Keratinocyte (primary cell): ENCODE measurements at regions not wholly inside any gene's neighbourhood (a gene's known extent, or its start where the extent isn't known, plus 50 kb on each side); places are given as distances from the start of the nearest gene placed in this dataset.

Experiments
- DNase-seq: peaks from one replicate; pipeline ENCODE4 v3.0.0-alpha.2; 2011; ENCODE audit warnings: low read depth, missing footprints, low spot score
- FAIRE-seq: peaks from 2 replicates; lab custom pipeline; 2011; peaks lifted over from hg19 to GRCh38; lab: Jason Lieb, UNC
- H2AFZ ChIP-seq: 2 replicates; pipeline ENCODE4 v1.6.0; 2012; ENCODE audit warnings: low read length, control low read depth, inconsistent platforms; ENCODE audit not compliant: control insufficient read depth
- H3K27ac ChIP-seq: 2 replicates; pipeline ENCODE4 v1.5.1; 2011; ENCODE audit warnings: low read length; ENCODE audit not compliant: control insufficient read depth, insufficient read depth
- H3K27me3 ChIP-seq: 3 replicates; pipeline ENCODE4 v1.6.0; 2011; ENCODE audit warnings: low read length; ENCODE audit not compliant: control insufficient read depth, insufficient read depth; ENCODE audit errors: extremely low read depth
- H3K36me3 ChIP-seq, 2 experiments: 2 replicates in 1 of 2; 3 replicates in 1 of 2; pipeline ENCODE4 v1.5.1; 2011; ENCODE audit warnings: low read length in 2 of 2, mild to moderate bottlenecking in 1 of 2; ENCODE audit not compliant: control insufficient read depth in 2 of 2, insufficient read depth in 2 of 2; ENCODE audit errors: extremely low read depth in 1 of 2
- H3K4me1 ChIP-seq: 3 replicates; pipeline ENCODE4 v1.5.1; 2011; ENCODE audit warnings: low read length; ENCODE audit not compliant: control insufficient read depth, insufficient read depth; ENCODE audit errors: extremely low read depth
- H3K4me2 ChIP-seq: 3 replicates; pipeline ENCODE4 v1.6.0; 2011; ENCODE audit warnings: low read depth, low read length; ENCODE audit not compliant: control insufficient read depth, insufficient read depth; ENCODE audit errors: extremely low read depth
- H3K4me3 ChIP-seq, 3 experiments: fragments of 200-600 bp in 1 of 3; sonication (generic) in 1 of 3; 2 replicates in 2 of 3; 3 replicates in 1 of 3; pipeline ENCODE4 v1.5.1; 2011 to 2016; ENCODE audit warnings: low read length in 3 of 3, mild to moderate bottlenecking in 3 of 3, control low read depth in 2 of 3, inconsistent platforms in 1 of 3, low read depth in 1 of 3, mixed read lengths in 1 of 3, mixed run types in 1 of 3, moderate library complexity in 1 of 3; ENCODE audit not compliant: control insufficient read depth in 2 of 3, insufficient read depth in 2 of 3; ENCODE audit errors: extremely low read depth in 1 of 3
- H3K79me2 ChIP-seq: 2 replicates; pipeline ENCODE4 v1.6.0; 2012; ENCODE audit warnings: low read length; ENCODE audit not compliant: control insufficient read depth, insufficient read depth
- H3K9ac ChIP-seq: 3 replicates; pipeline ENCODE4 v1.6.0; 2011; ENCODE audit warnings: low read length; ENCODE audit not compliant: control insufficient read depth, insufficient read depth; ENCODE audit errors: extremely low read depth
- H3K9me1 ChIP-seq: 3 replicates; pipeline ENCODE4 v1.6.0; 2011; ENCODE audit warnings: low read length; ENCODE audit not compliant: control insufficient read depth, insufficient read depth; ENCODE audit errors: extremely low read depth
- H3K9me3 ChIP-seq: 2 replicates; pipeline ENCODE4 v1.5.1; 2012; ENCODE audit warnings: low read depth, low read length; ENCODE audit not compliant: control insufficient read depth
- H4K20me1 ChIP-seq: 3 replicates; pipeline ENCODE4 v1.6.0; 2011; ENCODE audit warnings: low read length; ENCODE audit not compliant: control insufficient read depth, insufficient read depth; ENCODE audit errors: extremely low read depth
- EZH2 ChIP-seq: IDR thresholded peaks from one replicate; pipeline ENCODE4 v1.6.1; 2012; ENCODE audit warnings: inconsistent platforms, mild to moderate bottlenecking, low read length, moderate library complexity
- dilution Hi-C: fragments of 300-500 bp; cut with MboI; formaldehyde crosslinking; loops from one replicate; pipeline ENCODE4 v1.7.0; 2020; ENCODE audit warnings: low sequenced_read_pairs; ENCODE audit not compliant: extremely low pct_ligation_motif_present
- TF ChIP-seq, protein P1 (sequence below), 3 experiments: IDR thresholded peaks in 1 of 3; conservative IDR thresholded peaks in 1 of 3; optimal IDR thresholded peaks in 1 of 3; 2 replicates in 2 of 3; 3 replicates in 1 of 3; pipeline versions ENCODE3 to v1.5.1; 2011; ENCODE audit warnings: low read length in 3 of 3, mild to moderate bottlenecking in 3 of 3, moderate library complexity in 2 of 3, control low read depth in 1 of 3, inconsistent platforms in 1 of 3; ENCODE audit not compliant: insufficient read depth in 2 of 3; ENCODE audit errors: extremely low read depth in 1 of 3

DNA sequence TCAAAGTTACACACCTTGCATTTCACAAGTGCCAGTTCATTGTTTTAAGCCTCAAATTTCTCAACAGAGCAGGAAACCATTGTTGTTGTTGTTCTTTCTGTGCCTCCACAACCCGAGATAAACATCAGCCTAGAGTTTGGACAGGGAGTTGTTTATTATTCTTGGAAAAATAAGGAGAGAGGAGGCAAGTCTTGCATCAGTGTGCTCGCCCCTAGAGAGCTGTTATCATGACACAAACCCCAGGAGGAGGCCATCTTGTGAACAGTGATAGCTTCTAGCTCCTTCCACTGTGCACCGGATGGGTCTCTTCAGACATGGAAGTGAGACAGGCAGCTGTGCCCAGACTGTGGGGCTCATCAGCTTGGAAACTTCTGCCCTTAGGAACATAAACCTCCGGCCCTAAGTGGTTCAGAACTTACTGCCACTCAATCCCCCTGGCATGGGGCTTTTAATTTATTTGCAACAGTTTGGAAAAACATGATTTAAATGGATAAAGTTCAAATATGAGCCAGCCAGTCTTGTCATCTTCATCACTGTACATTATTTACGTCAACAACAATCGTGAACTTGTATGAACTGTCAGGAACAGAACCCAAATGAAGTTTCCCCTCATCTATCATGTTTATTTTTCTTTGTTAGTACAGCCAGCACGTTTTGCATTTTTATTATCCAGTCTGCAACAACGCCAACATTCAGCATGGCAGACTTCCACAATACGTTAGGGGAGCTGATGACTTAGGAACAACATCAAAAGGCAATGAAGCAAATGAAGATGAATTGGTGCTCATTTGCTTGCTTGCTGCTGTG lies 181.7 kb upstream of the S1PR3 start:
- Histone ChIP-seq H4K20me1 (no peaks in the 10 kb centered on the region), H3K9ac (no peak overlapping the region), H3K4me3 (no peak overlapping the region), H3K27ac (no peak overlapping the region), H3K27me3 (no peaks in the 10 kb centered on the region), H3K4me2 (no peak overlapping the region), H3K79me2 (no peaks in the 10 kb centered on the region), H3K9me3 (no peaks in the 10 kb centered on the region), H3K4me1 (no peaks in the 10 kb centered on the region), H3K9me1 (no peaks in the 10 kb centered on the region), H3K36me3 (no peaks in the 10 kb centered on the region), H2AFZ (no peak overlapping the region)
- TF ChIP-seq, protein P1, sequence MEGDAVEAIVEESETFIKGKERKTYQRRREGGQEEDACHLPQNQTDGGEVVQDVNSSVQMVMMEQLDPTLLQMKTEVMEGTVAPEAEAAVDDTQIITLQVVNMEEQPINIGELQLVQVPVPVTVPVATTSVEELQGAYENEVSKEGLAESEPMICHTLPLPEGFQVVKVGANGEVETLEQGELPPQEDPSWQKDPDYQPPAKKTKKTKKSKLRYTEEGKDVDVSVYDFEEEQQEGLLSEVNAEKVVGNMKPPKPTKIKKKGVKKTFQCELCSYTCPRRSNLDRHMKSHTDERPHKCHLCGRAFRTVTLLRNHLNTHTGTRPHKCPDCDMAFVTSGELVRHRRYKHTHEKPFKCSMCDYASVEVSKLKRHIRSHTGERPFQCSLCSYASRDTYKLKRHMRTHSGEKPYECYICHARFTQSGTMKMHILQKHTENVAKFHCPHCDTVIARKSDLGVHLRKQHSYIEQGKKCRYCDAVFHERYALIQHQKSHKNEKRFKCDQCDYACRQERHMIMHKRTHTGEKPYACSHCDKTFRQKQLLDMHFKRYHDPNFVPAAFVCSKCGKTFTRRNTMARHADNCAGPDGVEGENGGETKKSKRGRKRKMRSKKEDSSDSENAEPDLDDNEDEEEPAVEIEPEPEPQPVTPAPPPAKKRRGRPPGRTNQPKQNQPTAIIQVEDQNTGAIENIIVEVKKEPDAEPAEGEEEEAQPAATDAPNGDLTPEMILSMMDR (optimal IDR thresholded peaks at IDR 0.05 in 1 of 3, IDR thresholded peaks at IDR 0.05 in 1 of 3, conservative IDR thresholded peaks at IDR 0.05 in 1 of 3; ENCODE audit: extremely low read depth in 1 of 3, insufficient read depth in 2 of 3, low read length in 3 of 3), result no peak
- TF ChIP-seq EZH2, result no peak
- dilution Hi-C loops, result no loop called here
- FAIRE-seq (no peak), DNase-seq (no peak)

DNA sequence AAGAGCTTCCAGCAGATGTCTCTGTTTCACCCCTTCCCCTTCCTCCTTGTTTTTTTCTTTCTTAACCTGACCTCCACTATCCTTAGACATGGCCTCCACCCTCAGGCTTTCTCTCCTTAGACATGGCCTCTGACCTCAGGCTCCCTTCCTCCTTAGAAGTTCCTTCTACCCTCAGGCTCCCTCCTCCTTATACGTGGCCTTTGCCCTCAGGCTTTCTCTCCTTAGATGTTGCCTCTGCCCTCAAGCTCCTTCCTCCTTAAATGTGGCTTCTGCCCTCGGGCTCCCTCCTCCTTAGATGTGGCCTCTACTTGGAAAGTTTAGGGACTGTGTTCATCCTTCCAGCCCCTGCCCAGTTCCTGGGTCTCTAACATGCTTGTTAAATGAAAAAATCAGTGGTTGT lies 180.4 kb upstream of the S1PR3 start:
- no peak overlapping the region for H3K9ac ChIP-seq
- H3K36me3 ChIP-seq, result no peaks in the 10 kb centered on the region
- H3K4me3 ChIP-seq, result no peak overlapping the region
- no peaks in the 10 kb centered on the region for H3K9me1 ChIP-seq
- H4K20me1 ChIP-seq, result no peaks in the 10 kb centered on the region
- TF ChIP-seq, protein P1 (optimal IDR thresholded peaks at IDR 0.05 in 1 of 3, IDR thresholded peaks at IDR 0.05 in 1 of 3, conservative IDR thresholded peaks at IDR 0.05 in 1 of 3; ENCODE audit: extremely low read depth in 1 of 3, insufficient read depth in 2 of 3, low read length in 3 of 3), result no peak
- no peak for TF ChIP-seq EZH2
- H3K9me3 ChIP-seq, result no peaks in the 10 kb centered on the region
- H2AFZ ChIP-seq, result no peak overlapping the region
- H3K27me3 ChIP-seq, result no peaks in the 10 kb centered on the region
- no peaks in the 10 kb centered on the region for H3K4me1 ChIP-seq
- no peak overlapping the region for H3K27ac ChIP-seq
- FAIRE-seq, result no peak
- no peaks in the 10 kb centered on the region for H3K79me2 ChIP-seq
- no peak for DNase-seq
- dilution Hi-C loops, result no loop called here
- no peak overlapping the region for H3K4me2 ChIP-seq
